Neural progenitor cell (in vitro differentiated cells): ENCODE measurements at regions not wholly inside any gene's neighbourhood (a gene's known extent, or its start where the extent isn't known, plus 50 kb on each side); places are given as distances from the start of the nearest gene placed in this dataset.
"Not testable (repeated sequence)": the region's sequence is repeated elsewhere in the genome, so short reads cannot be mapped to it uniquely, and the experiment has no call there.

Source experiments
- EZH2 ChIP-seq: fragments of 200-600 bp; sonication (generic); IDR thresholded peaks from 2 replicates; pipeline ENCODE4 v1.6.1; 2017; ENCODE audit warnings: antibody characterized with exemption, mild to moderate bottlenecking, moderate library complexity
- TF ChIP-seq, protein P1 (sequence below): fragments of 200-600 bp; sonication (generic); IDR thresholded peaks from 2 replicates; pipeline ENCODE4 v1.5.1; 2017; ENCODE audit warnings: antibody characterized with exemption, mild to moderate bottlenecking

DNA sequence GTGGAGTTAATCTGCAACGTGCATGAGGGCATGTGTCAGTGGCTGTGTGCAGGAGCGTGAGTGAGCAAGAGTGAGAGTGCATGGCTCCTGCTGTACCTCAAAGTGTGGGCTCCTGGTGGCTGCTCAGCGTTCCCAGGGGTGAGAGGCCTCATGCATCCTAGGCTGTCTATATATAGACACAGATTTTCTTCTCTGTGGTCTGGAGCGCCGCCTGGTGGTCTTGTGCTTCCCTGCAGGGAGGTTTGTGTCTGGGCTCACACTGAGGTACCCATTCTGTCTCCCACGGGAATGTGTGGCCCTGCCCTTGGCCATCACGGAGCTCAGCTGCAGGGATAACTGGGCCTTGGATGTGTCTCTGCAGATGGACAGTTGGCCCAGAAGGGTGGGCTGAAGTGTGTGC lies 520.2 kb downstream of the GOLGA6L6 start:
- TF ChIP-seq EZH2 = not testable (repeated sequence)
- TF ChIP-seq, protein P1, sequence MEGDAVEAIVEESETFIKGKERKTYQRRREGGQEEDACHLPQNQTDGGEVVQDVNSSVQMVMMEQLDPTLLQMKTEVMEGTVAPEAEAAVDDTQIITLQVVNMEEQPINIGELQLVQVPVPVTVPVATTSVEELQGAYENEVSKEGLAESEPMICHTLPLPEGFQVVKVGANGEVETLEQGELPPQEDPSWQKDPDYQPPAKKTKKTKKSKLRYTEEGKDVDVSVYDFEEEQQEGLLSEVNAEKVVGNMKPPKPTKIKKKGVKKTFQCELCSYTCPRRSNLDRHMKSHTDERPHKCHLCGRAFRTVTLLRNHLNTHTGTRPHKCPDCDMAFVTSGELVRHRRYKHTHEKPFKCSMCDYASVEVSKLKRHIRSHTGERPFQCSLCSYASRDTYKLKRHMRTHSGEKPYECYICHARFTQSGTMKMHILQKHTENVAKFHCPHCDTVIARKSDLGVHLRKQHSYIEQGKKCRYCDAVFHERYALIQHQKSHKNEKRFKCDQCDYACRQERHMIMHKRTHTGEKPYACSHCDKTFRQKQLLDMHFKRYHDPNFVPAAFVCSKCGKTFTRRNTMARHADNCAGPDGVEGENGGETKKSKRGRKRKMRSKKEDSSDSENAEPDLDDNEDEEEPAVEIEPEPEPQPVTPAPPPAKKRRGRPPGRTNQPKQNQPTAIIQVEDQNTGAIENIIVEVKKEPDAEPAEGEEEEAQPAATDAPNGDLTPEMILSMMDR = not testable (repeated sequence)
